ENCODE measurements at regions not wholly inside any gene's neighbourhood (a gene's known extent, or its start where the extent isn't known, plus 50 kb on each side); places are given as distances from the start of the nearest gene placed in this dataset.

DNA sequence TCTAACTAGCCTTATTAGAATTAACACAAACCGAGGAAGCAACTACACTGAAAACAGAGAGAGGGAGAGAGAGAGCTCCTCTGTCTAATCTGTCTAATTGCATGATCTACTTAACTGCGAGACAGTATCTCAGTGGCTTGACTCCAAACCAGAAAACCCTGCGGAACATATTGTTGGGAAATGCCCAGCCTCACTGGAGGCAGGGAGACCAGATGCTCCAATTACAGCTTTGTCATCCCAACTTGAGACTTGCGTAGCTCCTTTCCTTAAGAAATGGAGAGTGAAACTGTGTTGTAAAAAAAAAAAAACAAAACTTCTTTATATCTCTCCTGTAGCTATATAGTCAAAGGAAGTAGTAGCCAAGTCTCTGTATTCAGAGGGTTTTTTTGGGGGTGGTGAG lies 52.0 kb upstream of the ZNRF2 start:
- Histone ChIP-seq H3K4me3 (no peak overlapping the region), H3K36me3 (no peaks in the 10 kb centered on the region), H3K4me1 (no peaks in the 10 kb centered on the region), H3K27me3 (no peaks in the 10 kb centered on the region), H3K9me3 (no peaks in the 10 kb centered on the region), H3K27ac (no peak overlapping the region)
- intact Hi-C loops (cut with DNase I; ENCODE audit: low total_unique reads) = no loop called here
- no peak for DNase-seq (ENCODE audit: low spot score in 2 of 2)
- no peak for TF ChIP-seq POLR2A (IDR thresholded peaks at IDR 0.05)
- no peak for TF ChIP-seq POLR2AphosphoS5 (IDR thresholded peaks at IDR 0.05)
- no peak for TF ChIP-seq CTCF (IDR thresholded peaks at IDR 0.05)

All from breast epithelium (tissue), 4 donors.